GM21619 (cell line): ENCODE measurements at regions not wholly inside any gene's neighbourhood (a gene's known extent, or its start where the extent isn't known, plus 50 kb on each side); places are given as distances from the start of the nearest gene placed in this dataset.

Experiments
- ATAC-seq: cut with Tn5 transposase; IDR thresholded peaks from one replicate; pipeline ENCODE4 v1.9.1; 2021; ENCODE audit not compliant: unreplicated experiment

GRCh38 chr3:147046916-147047315, 359.4 kb downstream of the ZIC4 start:
- no peak for ATAC-seq

- ATAC-seq: no peak
Observed at GRCh38 chr3:147038481-147038880, 367.9 kb downstream of the ZIC4 start.

GRCh38 chr3:147034359-147034758, 372.0 kb downstream of the ZIC4 start:
- ATAC-seq: no peak

GRCh38 chr3:147030274-147030673, 376.1 kb downstream of the ZIC4 start:
- ATAC-seq: no peak

- no peak for ATAC-seq
Observed at GRCh38 chr3:147015334-147015733, 391.0 kb downstream of the ZIC4 start.

GRCh38 chr3:147008886-147009285, 397.5 kb downstream of the ZIC4 start:
- no peak for ATAC-seq

- ATAC-seq: no peak
Observed at GRCh38 chr3:147008458-147008857, 397.9 kb downstream of the ZIC4 start.

GRCh38 chr3:147007736-147008245, 398.6 kb downstream of the ZIC4 start:
- ATAC-seq: no peak

- ATAC-seq: no peak
Observed at GRCh38 chr3:147002721-147003120, 397.6 kb upstream of the PLSCR5 start.

- ATAC-seq: no peak
Observed at GRCh38 chr3:147000274-147000673, 395.1 kb upstream of the PLSCR5 start.

GRCh38 chr3:146991907-146992306, 386.8 kb upstream of the PLSCR5 start:
- ATAC-seq: no peak

- no peak for ATAC-seq
Observed at GRCh38 chr3:146975476-146975875, 370.3 kb upstream of the PLSCR5 start.

GRCh38 chr3:146975032-146975431, 369.9 kb upstream of the PLSCR5 start:
- ATAC-seq: no peak

GRCh38 chr3:146974001-146974400, 368.9 kb upstream of the PLSCR5 start:
- no peak for ATAC-seq

GRCh38 chr3:146972726-146973125, 367.6 kb upstream of the PLSCR5 start:
- no peak for ATAC-seq

GRCh38 chr3:146970236-146970635, 365.1 kb upstream of the PLSCR5 start:
- ATAC-seq: no peak

GRCh38 chr3:146969356-146969755, 364.2 kb upstream of the PLSCR5 start:
- ATAC-seq: no peak

GRCh38 chr3:146968204-146968651, 363.1 kb upstream of the PLSCR5 start:
- no peak for ATAC-seq

GRCh38 chr3:146967783-146968182, 362.6 kb upstream of the PLSCR5 start:
- no peak for ATAC-seq

GRCh38 chr3:146966124-146966523, 361.0 kb upstream of the PLSCR5 start:
- ATAC-seq: no peak

- no peak for ATAC-seq
Observed at GRCh38 chr3:146953511-146953981, 348.4 kb upstream of the PLSCR5 start.

- no peak for ATAC-seq
Observed at GRCh38 chr3:146948985-146949384, 343.8 kb upstream of the PLSCR5 start.

GRCh38 chr3:146948186-146948585, 343.0 kb upstream of the PLSCR5 start:
- ATAC-seq: no peak
